ENCODE measurements at regions not wholly inside any gene's neighbourhood (a gene's known extent, or its start where the extent isn't known, plus 50 kb on each side); places are given as distances from the start of the nearest gene placed in this dataset.

DNA sequence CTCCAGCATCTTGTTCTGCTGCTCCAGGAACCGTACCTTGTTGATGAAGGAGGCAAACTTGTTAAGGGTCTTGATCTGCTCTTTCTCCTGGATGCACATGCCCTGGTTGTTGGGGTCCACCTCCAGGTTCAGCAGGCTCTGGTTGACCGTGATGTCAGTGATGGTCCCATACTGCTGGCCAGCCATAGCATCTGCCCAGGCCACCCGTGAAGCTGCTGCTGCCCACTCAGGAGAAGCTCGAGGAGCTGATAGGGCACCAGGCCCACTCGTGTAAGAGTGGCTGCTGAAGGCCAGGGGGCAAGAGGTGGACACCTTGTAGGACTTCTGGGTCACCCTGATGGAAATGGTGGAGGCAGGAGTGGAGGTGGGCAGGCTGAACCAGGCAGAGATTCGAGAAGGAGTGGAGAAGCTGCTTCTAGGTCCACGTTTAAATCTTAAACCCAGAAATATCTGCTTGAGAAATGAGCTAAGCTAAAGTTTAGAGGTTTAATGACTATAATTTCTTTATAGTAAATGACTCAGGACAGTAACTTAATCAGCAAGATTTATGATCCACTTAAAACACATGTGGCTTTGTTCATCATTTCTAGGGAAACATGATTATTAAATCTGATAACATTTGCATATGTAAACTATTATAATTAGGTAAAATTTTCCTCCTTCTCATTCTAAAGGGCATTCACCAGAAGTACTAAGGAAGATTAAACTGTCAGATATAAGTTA, 358.7 kb upstream of the SETBP1 start:
- TF ChIP-seq, protein P1, sequence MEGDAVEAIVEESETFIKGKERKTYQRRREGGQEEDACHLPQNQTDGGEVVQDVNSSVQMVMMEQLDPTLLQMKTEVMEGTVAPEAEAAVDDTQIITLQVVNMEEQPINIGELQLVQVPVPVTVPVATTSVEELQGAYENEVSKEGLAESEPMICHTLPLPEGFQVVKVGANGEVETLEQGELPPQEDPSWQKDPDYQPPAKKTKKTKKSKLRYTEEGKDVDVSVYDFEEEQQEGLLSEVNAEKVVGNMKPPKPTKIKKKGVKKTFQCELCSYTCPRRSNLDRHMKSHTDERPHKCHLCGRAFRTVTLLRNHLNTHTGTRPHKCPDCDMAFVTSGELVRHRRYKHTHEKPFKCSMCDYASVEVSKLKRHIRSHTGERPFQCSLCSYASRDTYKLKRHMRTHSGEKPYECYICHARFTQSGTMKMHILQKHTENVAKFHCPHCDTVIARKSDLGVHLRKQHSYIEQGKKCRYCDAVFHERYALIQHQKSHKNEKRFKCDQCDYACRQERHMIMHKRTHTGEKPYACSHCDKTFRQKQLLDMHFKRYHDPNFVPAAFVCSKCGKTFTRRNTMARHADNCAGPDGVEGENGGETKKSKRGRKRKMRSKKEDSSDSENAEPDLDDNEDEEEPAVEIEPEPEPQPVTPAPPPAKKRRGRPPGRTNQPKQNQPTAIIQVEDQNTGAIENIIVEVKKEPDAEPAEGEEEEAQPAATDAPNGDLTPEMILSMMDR (conservative IDR thresholded peaks at IDR 0.05; ENCODE audit: low read depth, low read length), result no peak
- TF ChIP-seq EZH2 (IDR thresholded peaks at IDR 0.05; ENCODE audit: borderline replicate concordance, low read depth, low read length, poor library complexity, severe bottlenecking), result no peak

Data from A673 (cell line).